Globus pallidus (tissue), 1 donor: ENCODE measurements at regions not wholly inside any gene's neighbourhood (a gene's known extent, or its start where the extent isn't known, plus 50 kb on each side); places are given as distances from the start of the nearest gene placed in this dataset.
A peak's percentile ranks its signal among the peaks of the same experiment; 100 is the strongest.

Experiments
- DNase-seq: peaks from one replicate; pipeline ENCODE4 v3.0.0-alpha.2; 2015; ENCODE audit warnings: low spot score

GRCh38 chr4:20598626-20599025 is 101.6 kb upstream of the PACRGL start:
- DNase-seq, result no peak

DNA sequence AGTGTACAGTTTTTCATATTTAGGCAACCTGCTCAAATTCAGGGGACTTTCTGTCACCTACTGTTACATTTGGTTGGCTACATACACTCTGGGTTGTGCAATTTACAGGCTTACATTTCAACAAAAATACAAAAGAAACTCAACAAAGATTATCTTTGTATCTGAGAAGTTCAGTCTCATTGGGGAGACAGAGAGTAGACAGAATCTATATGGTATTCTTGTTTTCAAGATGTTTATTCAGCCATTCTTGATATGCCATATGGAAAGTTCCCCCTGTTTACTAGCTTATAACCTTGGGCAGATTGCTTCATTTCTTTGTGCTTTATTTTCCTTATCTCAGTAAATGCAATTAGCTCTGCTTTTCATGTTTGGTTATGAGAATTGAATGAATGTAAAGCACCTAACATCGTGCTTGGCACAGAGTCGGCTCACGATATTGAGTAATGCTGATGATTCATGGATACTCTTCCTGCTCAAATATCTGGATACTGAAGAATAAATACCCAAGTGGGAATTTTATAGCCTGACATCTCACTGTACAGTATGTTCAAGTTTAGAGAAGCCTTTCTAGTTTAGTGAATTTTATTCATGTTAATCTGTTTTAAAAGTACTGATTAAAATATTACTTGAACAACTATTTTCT is 96.5 kb upstream of the PACRGL start:
- DNase-seq, result no peak

DNA sequence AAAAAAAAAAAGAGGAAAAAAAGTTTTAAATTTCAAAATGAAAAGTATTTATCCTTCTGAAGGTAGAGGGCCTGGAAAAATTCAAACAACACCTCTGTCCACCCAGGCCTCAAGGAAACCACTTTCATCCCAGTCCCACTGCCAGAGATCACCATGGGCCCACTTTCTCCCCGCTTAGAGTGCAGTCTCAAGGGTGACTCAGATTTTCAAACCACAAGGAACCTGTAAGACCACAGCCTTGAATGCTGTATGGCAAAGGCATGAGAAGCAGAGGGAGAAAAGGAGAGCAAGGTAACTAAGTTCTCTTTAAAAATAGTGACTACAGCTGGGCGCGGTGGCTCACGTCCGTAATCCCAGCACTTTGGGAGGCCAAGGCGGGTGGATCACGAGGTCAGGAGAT is 87.9 kb upstream of the PACRGL start:
- no peak for DNase-seq

GRCh38 chr4:20614816-20615215 is 85.4 kb upstream of the PACRGL start:
- no peak for DNase-seq

DNA sequence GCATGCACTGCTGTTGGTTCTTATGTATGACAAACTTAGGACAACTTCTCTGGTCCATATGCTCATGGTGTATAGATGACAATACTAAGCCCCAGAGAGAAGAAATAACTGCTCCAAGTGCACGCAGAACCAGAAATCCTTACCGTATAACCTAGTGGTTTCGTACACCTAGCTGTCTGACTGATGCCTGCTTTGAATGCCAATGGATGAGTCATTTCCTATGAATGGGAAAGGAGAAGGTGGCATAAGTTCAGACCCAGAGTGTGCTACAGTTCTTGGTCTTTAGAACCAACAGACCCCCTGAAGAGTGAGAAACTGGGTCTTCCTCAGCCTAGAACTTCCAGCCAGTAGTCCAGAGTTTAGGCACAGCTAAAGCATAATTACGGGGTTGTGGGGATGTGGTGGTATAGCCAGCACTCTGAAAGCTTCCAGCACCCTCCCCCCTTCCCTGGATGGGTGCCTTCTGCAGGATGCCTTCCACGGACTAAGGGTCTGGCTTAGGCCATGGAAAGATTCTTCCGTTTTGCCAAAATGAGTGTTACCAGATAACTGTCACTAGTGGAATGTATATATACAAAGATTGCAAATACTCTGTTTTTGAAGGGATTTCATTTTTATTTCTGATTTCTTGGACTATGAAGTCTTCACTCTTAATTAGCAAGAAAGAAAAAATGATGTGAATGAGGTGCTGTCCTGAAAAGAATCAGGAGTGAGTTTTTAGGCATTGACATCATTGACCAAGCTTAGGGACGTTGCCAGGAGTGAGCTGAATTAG is 84.6 kb upstream of the PACRGL start:
- no peak for DNase-seq

GRCh38 chr4:20616313-20616712 is 83.9 kb upstream of the PACRGL start:
- no peak for DNase-seq

DNA sequence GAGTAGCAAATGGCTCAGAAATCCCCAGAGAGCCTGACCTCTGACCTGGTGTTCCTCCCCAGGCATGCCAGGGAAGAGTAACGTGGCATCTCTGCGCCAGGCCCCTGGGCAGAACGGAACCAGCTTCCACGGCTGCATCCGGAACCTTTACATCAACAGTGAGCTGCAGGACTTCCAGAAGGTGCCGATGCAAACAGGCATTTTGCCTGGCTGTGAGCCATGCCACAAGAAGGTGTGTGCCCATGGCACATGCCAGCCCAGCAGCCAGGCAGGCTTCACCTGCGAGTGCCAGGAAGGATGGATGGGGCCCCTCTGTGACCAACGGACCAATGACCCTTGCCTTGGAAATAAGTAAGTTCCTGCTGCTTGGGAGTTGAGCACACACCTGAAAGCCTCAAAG is 83.4 kb upstream of the PACRGL start:
- no peak for DNase-seq

DNA sequence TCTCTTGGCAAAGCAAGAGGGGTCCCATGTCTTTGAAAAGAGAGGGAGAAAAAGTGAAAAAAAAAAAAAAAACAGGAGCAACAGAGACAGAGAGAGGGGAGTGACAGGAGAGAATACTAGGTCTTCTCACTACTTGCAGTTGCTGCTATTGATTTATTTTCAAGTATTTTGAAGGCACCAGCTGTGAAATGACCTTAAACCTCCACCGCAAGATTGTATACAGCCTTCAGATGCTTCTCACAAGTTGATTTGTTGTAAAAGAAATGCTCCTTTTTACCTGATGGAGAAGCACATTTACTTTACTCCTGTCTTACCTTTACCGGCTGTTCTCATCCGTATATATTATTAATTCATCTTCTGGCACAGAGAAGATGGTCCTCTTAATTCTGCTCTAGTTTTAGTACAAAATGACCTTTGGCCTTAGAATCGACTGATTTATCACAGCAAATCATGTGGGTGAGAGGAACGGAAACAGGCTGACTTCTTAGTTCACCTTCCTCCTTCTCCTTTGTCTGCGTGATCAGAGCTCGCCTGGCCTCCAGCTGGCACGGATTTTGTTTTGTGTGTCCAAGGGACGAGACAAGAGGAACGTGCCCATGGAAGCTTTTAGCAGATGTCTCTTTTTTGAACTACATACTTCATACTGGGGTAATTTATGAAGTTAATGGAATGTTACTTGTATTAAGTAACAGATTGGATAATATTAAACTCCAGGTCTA is 82.4 kb upstream of the PACRGL start:
- peak; percentile 62 for DNase-seq

DNA sequence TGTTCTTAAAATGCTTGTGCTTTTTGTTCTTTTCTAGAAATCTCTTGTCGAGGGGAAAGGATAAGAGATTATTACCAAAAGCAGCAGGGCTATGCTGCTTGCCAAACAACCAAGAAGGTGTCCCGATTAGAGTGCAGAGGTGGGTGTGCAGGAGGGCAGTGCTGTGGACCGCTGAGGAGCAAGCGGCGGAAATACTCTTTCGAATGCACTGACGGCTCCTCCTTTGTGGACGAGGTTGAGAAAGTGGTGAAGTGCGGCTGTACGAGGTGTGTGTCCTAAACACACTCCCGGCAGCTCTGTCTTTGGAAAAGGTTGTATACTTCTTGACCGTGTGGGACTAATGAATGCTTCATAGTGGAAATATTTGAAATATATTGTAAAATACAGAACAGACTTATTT is 81.5 kb upstream of the PACRGL start:
- no peak for DNase-seq

- no peak for DNase-seq
Observed at GRCh38 chr4:20621476-20621875, 78.8 kb upstream of the PACRGL start.

GRCh38 chr4:20622701-20623100 is 77.6 kb upstream of the PACRGL start:
- no peak for DNase-seq

- DNase-seq, result no peak
Observed at GRCh38 chr4:20623939-20624338, 76.3 kb upstream of the PACRGL start.

DNA sequence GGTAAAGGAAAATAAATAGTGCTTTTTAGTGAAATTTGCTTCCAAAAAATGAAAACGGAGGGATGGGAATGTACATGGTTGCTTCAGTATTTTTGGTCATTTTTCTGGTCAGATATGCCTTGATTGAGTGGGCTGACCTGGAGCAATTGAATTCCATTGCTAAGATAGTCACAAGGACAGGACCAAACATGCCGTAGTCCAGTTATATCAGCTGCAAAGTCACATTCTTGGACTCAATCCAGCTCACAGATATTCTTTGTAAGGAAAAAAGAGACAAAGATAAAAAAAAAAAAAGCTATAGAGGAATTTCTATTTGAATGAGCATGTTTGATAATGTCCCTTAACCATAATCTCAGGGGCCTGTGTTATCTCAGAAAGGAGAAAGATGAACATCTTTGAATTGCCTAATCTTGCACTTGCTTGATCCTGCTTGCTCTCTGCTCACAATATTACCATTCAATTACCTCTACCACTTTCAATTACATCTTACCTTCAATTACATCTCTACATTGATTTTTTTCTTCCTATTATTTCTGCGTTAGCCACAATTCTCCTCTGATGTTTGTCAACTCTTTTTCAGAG is 75.4 kb upstream of the PACRGL start:
- no peak for DNase-seq

- peak; percentile 26 for DNase-seq
Observed at GRCh38 chr4:20625426-20625825, 74.8 kb upstream of the PACRGL start.

- no peak for DNase-seq
Observed at GRCh38 chr4:20626326-20627005, 73.8 kb upstream of the PACRGL start.

DNA sequence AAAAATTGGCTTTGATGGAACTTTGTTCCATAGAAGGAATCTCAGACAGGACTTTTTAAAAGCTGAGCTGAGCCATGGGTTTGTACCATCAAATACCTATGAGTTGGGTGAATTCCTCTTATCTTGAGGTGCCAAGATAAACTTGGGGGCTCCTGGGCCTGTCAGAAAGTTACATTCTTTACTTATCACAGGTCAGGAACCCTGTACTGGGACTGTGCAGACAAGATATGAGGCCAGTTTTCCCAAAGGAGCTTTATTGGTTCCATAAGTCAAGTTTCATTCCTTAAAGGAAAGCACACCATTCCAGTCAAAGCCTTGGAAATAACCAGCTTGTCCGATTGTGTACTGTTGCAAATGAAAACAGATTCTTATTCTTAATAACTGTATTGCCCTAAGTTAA is 72.4 kb upstream of the PACRGL start:
- no peak for DNase-seq

GRCh38 chr4:20629186-20630106 is 70.8 kb upstream of the PACRGL start:
- DNase-seq, result no peak

GRCh38 chr4:20638825-20639224 is 61.4 kb upstream of the PACRGL start:
- DNase-seq, result no peak

DNA sequence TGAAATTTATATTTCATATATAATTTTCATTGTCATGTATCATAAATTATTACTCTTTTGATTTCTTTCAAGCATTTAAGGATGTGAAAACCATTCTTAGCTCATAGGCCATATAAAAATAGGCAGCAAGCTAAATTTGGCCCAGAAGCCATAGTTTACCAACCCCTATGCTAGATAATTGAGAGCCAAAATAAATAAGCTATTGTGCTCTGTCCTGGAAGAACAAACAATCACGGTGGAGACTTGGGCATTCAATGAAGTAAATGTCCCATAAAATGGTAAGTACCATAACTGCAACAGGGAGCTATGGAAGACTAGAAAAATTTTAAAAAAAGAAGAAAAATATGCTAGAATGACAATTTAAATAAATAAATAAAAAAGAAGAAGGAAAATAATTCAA is 60.9 kb upstream of the PACRGL start:
- no peak for DNase-seq

GRCh38 chr4:20640989-20641388 is 59.3 kb upstream of the PACRGL start:
- DNase-seq, result no peak

DNA sequence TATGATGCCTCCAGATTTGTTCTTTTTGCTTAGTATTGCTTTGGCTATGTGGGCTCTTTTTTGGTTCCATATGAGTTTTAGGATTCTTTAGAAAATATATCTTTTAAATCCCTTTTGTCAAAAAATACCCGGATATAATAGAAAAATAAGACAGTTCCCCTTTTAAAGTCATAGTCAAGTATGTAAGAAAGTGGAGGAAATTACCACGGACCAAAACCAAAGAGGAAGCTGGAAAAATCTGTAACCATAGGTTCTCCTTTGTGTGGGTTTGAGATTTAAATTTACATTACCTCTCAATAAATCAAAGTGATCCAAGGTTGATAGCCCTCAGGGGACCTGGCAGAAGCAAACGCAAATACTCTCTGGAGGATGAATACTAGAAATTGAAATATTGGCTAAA is 58.3 kb upstream of the PACRGL start:
- no peak for DNase-seq
